NCI-H2196 treated with DMSO at 0.1 percent for 48 hours (cell line): ENCODE measurements at regions not wholly inside any gene's neighbourhood (a gene's known extent, or its start where the extent isn't known, plus 50 kb on each side); places are given as distances from the start of the nearest gene placed in this dataset.
A peak's percentile ranks its signal among the peaks of the same experiment; 100 is the strongest.
"Not testable (repeated sequence)": the region's sequence is repeated elsewhere in the genome, so short reads cannot be mapped to it uniquely, and the experiment has no call there.

Experiments
- DNase-seq: peaks from one replicate; lab custom pipeline; 2025; ENCODE audit not compliant: unreplicated experiment; lab: John Stamatoyannopoulos, UW

- DNase-seq = no peak
These were observed 365.4 kb downstream of the ADCYAP1 start for GRCh38 chr18:1270081-1270480.

- no peak for DNase-seq
These were observed 368.8 kb downstream of the ADCYAP1 start for GRCh38 chr18:1273469-1273868.

GRCh38 chr18:1292167-1292566 is 387.5 kb downstream of the ADCYAP1 start:
- DNase-seq = no peak

GRCh38 chr18:1294229-1294628 is 389.6 kb downstream of the ADCYAP1 start:
- no peak for DNase-seq

GRCh38 chr18:1296237-1296636 is 391.6 kb downstream of the ADCYAP1 start:
- DNase-seq = no peak

GRCh38 chr18:1302861-1303260 is 398.2 kb downstream of the ADCYAP1 start:
- DNase-seq = peak; percentile 50

GRCh38 chr18:1304392-1304992 is 399.8 kb downstream of the ADCYAP1 start:
- DNase-seq = no peak

GRCh38 chr18:1306641-1307040 is 402.0 kb downstream of the ADCYAP1 start:
- DNase-seq = no peak

- DNase-seq = no peak
These were observed 404.0 kb downstream of the ADCYAP1 start for GRCh38 chr18:1308686-1309085.

- DNase-seq = no peak
These were observed 406.7 kb downstream of the ADCYAP1 start for GRCh38 chr18:1311376-1311775.

- not testable (repeated sequence) for DNase-seq
These were observed 430.7 kb downstream of the ADCYAP1 start for GRCh38 chr18:1335345-1335744.

GRCh38 chr18:1350931-1351450 is 446.3 kb downstream of the ADCYAP1 start:
- DNase-seq = no peak

GRCh38 chr18:1353025-1353424 is 448.4 kb downstream of the ADCYAP1 start:
- DNase-seq = no peak

GRCh38 chr18:1357724-1358123 is 453.1 kb downstream of the ADCYAP1 start:
- DNase-seq = no peak

GRCh38 chr18:1361936-1362335 is 457.3 kb downstream of the ADCYAP1 start:
- no peak for DNase-seq

GRCh38 chr18:1370552-1370951 is 465.9 kb downstream of the ADCYAP1 start:
- no peak for DNase-seq

GRCh38 chr18:1371724-1372123 is 467.1 kb downstream of the ADCYAP1 start:
- DNase-seq = no peak

GRCh38 chr18:1383465-1383864 is 478.8 kb downstream of the ADCYAP1 start:
- DNase-seq = no peak

- not testable (repeated sequence) for DNase-seq
These were observed 483.8 kb downstream of the ADCYAP1 start for GRCh38 chr18:1388468-1388867.

GRCh38 chr18:1392046-1392445 is 487.4 kb downstream of the ADCYAP1 start:
- no peak for DNase-seq

GRCh38 chr18:1392865-1393734 is 488.4 kb downstream of the ADCYAP1 start:
- DNase-seq = no peak

- DNase-seq = no peak
These were observed 489.3 kb downstream of the ADCYAP1 start for GRCh38 chr18:1393929-1394328.
